MM.1S (cell line): ENCODE measurements at regions not wholly inside any gene's neighbourhood (a gene's known extent, or its start where the extent isn't known, plus 50 kb on each side); places are given as distances from the start of the nearest gene placed in this dataset.

Experiments
- CTCF ChIP-seq: fragments of 300-600 bp; sonication (generic); IDR thresholded peaks from 2 replicates; pipeline ENCODE4 v1.5.1; 2016; ENCODE audit warnings: antibody characterized with exemption, low read length, mixed read lengths
- EZH2phosphoT487 ChIP-seq: fragments of 300-600 bp; sonication (generic); IDR thresholded peaks from 2 replicates; pipeline ENCODE4 v1.6.1; 2018; ENCODE audit warnings: antibody characterized with exemption, low read length

- TF ChIP-seq EZH2phosphoT487 (no peak), CTCF (no peak)
These were observed 64.5 kb upstream of the SORCS3 start for GRCh38 chr10:104576611-104577010.
